GM12865 (cell line): ENCODE measurements at regions not wholly inside any gene's neighbourhood (a gene's known extent, or its start where the extent isn't known, plus 50 kb on each side); places are given as distances from the start of the nearest gene placed in this dataset.

ENCODE experiments used
- DNase-seq: peaks from one replicate; pipeline ENCODE4 v3.0.0; 2010; ENCODE audit warnings: low read depth
- H3K4me3 ChIP-seq: 2 replicates; pipeline ENCODE4 v1.5.1; 2011; ENCODE audit warnings: mild to moderate bottlenecking, low read depth, low read length, control low read depth
- CTCF ChIP-seq: IDR thresholded peaks from 2 replicates; pipeline ENCODE4 v1.5.1; 2011; ENCODE audit warnings: low read length, control low read depth, low read depth, inconsistent platforms; ENCODE audit not compliant: insufficient read depth; ENCODE audit errors: missing control alignments

- TF ChIP-seq CTCF, result no peak
- H3K4me3 ChIP-seq, result no peak overlapping the region
- DNase-seq, result no peak
These were observed 857.6 kb upstream of the ID2 start for GRCh38 chr2:7824211-7824610.

- peak; percentile 94 for DNase-seq
- TF ChIP-seq CTCF, result no peak
- H3K4me3 ChIP-seq, result no peak overlapping the region
These were observed 856.1 kb upstream of the ID2 start for GRCh38 chr2:7825591-7826312.

DNA sequence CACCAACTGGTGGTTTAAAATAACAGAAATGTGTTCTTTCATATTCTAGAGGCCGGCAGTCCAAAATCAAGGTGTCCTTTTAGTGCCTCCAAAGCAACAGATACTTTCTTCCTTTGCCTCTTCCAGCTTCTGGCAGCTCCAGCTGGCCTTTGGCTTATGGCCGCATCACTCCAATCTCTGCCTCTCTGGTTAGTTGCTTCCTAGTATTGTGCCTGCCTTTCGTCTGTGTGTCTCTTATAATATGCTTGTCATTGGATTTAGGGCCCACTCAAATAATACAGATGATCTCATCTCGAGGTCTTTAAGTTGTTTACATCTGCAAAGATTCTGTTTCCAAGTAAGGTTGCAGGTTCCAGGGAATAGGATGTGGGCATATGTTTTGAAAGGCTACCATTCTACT, 855.2 kb upstream of the ID2 start:
- H3K4me3 ChIP-seq, result no peak overlapping the region
- DNase-seq, result no peak
- no peak for TF ChIP-seq CTCF

DNA sequence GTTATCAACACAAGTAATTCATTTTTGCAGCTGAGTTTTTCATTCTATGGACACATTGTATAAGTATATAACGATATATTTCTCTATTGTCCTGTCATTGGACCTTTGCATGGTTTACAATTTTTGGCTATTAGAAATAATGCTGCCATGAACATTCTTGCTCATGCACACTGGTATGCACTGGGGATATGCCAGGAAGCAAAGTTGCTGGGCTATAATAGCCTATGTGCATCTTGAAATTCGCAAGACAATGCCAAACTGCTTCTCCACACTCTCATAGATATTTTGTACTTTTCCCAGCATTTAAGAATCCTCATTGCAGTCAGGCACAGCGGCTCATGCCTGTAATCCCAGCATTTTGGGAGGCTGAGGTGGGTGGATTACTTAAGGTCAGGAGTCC, 852.6 kb upstream of the ID2 start:
- H3K4me3 ChIP-seq, result no peak overlapping the region
- DNase-seq, result no peak
- no peak for TF ChIP-seq CTCF

- H3K4me3 ChIP-seq, result no peak overlapping the region
- no peak for DNase-seq
- no peak for TF ChIP-seq CTCF
These were observed 851.2 kb upstream of the ID2 start for GRCh38 chr2:7830616-7831015.

- TF ChIP-seq CTCF, result no peak
- no peak for DNase-seq
These were observed 846.7 kb upstream of the ID2 start for GRCh38 chr2:7835151-7835550.

More at GRCh38 chr2:7835151-7835550, 846.7 kb upstream of the ID2 start:
- H3K4me3 ChIP-seq, result no peak overlapping the region
